NCI-H2029 (cell line): ENCODE measurements at regions not wholly inside any gene's neighbourhood (a gene's known extent, or its start where the extent isn't known, plus 50 kb on each side); places are given as distances from the start of the nearest gene placed in this dataset.
"Not testable (repeated sequence)": the region's sequence is repeated elsewhere in the genome, so short reads cannot be mapped to it uniquely, and the experiment has no call there.

Experiments used
- DNase-seq: peaks from one replicate; lab custom pipeline; 2025; lab: John Stamatoyannopoulos, UW

- no peak for DNase-seq
Measured at GRCh38 chr18:78505851-78506461, 473.7 kb upstream of the SALL3 start.

- no peak for DNase-seq
Measured at GRCh38 chr18:78507217-78507616, 472.4 kb upstream of the SALL3 start.

DNA sequence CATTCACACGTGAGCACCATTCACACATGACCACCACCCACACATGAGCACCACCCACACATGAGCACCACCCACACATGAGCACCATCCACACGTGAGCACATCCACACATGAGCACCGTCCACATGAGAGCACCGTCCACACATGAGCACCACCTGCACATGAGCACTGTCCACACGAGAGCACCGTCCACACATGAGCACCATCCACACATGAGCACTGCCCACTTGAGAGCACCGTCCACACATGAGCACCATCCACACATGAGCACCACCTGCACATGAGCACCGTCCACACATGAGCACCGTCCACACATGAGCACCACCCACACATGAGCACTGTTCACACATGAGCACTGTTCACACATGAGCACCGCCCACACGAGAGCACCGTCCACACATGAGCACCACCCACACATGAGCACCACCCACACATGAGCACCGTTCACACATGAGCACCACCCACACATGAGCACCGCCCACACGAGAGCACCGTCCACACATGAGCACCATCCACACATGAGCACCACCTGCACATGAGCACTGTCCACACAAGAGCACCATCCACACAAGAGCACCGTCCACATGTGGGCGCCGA lies 471.3 kb upstream of the SALL3 start:
- DNase-seq = not testable (repeated sequence)

DNA sequence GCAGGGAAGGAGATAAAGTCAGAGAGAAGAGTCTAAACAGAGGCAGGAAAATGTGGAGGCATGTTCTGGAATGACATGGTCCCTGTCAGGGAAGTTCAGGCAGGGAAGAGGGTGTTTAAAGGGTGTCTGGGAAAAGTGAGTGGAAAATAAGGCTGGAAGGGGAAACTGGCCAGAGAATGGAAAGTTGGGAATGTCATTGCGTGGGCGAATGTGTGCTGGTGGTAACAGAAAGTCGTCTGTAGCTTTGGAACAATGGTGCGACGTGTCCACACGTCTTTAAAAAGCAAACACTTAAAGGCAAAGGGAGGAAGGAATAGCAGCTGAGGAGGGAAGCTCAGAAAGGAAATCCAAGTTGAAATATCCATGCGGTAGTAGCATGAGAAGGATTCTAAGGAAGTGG lies 469.5 kb upstream of the SALL3 start:
- no peak for DNase-seq

DNA sequence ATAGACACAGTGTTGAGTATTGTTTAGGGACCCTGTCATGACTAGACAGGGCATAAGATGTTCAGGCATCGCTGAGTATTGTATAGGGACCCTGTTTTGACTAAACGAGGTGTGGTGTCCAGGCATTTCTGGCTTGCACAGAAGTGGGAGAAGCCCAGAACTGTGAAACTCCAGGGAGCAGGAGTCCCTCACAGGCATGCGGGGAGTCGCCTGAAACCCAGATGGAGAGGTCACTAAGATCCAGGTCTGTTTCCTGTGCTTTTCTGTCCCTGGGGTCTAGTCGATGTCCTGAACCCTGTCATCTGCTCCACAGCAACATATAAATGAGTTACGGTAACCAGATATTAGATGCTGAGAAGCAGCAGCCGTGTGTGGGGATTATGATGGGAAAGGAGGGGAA lies 469.0 kb upstream of the SALL3 start:
- DNase-seq = no peak

DNA sequence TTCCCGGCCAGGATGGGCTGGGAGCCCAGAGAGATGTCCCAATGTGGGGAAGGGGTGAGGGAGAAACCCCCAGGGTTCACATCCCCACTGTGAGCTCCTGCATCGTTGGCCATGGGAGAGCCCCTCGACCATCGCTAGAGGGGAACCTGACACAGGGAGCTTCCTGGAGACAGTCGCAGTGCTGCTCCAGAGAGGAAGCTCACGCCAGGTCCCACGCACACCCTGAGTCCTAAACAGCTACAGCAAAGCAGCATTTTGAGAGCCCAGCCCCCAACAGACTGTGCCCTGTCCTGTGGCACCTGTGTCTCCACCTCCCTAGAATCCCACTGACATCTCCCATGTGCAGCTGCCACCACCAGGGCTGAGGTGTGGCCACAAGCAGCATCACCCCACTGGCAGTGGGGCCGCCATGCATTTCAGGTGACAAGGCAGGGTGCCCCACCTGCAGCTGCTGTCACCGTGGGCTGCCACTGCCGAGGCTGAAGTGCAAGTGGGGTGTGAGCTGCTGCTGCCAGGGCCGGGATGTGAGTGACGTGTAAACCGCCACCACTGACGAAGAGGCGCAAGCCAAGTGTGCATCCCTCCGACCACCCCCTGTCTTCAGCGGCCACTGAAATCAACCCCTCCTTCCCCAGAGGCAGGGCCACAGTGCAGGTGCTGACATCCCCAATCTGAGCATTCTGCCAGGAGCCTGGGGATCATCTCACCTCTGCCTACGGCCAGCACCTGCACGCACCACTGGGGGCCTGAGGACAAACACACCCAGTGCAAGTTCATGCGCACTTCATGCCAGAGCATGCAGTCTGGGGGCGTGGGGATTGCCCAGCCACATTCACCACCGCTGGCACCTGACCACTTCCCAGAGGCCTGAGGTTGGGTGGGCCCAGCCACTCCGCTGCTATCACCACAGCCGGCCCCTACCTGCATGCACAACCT lies 467.7 kb upstream of the SALL3 start:
- DNase-seq = no peak

GRCh38 chr18:78514910-78515670 lies 464.5 kb upstream of the SALL3 start:
- DNase-seq = no peak

DNA sequence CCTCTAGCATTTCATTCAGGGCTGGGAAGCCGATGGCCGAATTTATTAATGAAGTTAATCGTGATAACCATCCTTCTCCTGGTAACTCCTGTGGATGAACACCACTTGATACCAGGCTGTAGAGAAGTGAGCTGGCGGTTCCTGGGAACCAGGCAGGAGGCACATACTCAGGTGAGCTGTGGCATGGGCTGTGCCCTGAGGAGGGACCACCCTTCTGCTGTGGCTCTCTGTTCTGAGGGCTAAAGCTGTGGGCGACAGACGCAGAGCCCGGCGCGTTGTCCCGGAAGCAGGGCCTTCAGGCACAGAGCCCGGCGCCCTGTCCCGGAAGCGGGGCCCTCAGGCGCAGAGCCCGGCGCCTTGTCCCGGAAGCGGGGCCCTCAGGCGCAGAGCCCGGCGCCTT lies 462.3 kb upstream of the SALL3 start:
- DNase-seq = no peak

- no peak for DNase-seq
Measured at GRCh38 chr18:78517973-78518372, 461.6 kb upstream of the SALL3 start.

- no peak for DNase-seq
Measured at GRCh38 chr18:78518805-78519204, 460.8 kb upstream of the SALL3 start.

GRCh38 chr18:78519394-78520062 lies 460.1 kb upstream of the SALL3 start:
- no peak for DNase-seq

DNA sequence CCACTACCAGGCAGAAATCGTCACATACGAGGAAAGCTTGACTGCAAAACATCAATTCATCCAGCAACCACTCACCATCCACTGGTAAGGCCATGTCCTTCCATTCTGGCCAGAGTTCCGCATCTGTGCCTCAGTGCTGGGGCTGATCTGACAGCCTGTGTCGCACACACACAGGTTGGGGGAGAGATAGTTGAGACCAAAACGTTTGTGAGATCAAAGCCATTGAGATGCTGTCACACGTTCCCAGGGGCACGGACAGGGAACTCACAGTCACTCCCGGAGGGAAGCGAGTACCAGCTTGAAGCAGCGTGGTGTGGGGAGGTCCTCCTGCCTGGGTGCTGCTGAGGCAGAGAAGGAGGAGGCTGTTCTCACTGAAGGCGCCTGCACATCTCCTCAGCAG lies 458.5 kb upstream of the SALL3 start:
- no peak for DNase-seq

DNA sequence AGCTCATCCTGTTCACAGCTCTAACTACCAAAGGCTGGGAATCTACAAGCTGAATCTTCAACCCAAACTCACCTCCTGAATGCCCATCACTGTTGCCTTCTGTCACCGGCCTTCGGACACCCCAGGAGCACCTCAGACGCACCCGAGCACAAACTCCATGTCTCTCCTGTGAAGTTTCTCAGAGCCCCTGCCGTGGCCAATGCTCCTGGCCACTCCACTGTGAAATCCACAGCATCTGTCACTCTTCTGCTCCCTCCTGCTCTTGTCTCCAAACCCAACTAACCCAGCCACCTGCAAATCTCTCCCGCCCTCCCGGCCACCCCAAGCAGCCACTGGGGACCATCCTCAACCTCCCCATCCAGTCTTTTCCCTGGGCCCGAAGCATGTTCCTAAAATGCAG lies 457.9 kb upstream of the SALL3 start:
- no peak for DNase-seq

- no peak for DNase-seq
Measured at GRCh38 chr18:78522507-78522906, 457.1 kb upstream of the SALL3 start.

- no peak for DNase-seq
Measured at GRCh38 chr18:78523850-78524249, 455.8 kb upstream of the SALL3 start.

DNA sequence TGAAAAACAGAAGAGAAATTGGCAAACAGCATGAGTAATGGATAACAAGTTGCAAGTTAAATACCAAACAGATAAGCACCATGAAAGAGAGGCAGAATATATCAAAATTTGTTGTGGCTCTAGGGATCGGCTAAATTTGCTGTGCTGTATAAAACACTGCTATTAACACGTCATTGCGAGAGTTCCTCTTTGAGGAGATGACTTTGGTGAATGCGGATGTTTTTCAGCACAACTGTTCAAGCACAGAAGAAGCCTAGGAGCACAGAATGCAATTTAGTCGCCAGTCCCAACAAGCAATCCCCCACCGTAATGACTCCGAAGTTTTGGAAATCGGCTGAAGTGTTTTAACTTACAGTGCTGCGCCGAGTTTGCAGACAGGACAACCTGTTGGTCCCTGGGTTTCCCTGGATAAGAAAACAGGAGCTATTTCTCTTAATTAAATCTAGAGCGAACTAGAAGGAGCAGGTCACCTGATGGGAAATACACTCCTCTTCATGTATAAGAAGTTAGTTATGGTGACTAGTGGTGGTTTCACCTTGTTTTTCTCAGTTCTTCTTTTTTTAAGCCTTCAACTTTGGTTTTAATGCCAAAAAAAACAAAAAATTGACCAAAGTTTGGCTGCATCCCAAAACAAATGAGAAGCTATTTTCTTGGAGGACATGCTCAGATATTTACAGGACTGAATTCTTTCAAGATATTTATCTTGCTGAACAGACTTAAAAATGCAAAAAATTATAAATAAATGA lies 454.1 kb upstream of the SALL3 start:
- no peak for DNase-seq

GRCh38 chr18:78526275-78526674 lies 453.3 kb upstream of the SALL3 start:
- no peak for DNase-seq

- DNase-seq = no peak
Measured at GRCh38 chr18:78526923-78527711, 452.5 kb upstream of the SALL3 start.

GRCh38 chr18:78527984-78528383 lies 451.6 kb upstream of the SALL3 start:
- no peak for DNase-seq
